Prostate gland (tissue), 2 donors: ENCODE measurements at regions not wholly inside any gene's neighbourhood (a gene's known extent, or its start where the extent isn't known, plus 50 kb on each side); places are given as distances from the start of the nearest gene placed in this dataset.

ENCODE experiments used
- DNase-seq: peaks from one replicate; pipeline ENCODE4 v3.0.0-alpha.2; 2019; ENCODE audit warnings: low spot score
- H3K27ac ChIP-seq, 2 donors: fragments of 200-600 bp; sonication (generic); 2 replicates each; pipeline ENCODE4 v1.5.1; 2017 to 2019
- H3K27me3 ChIP-seq: fragments of 200-600 bp; sonication (generic); replicated peaks from 2 replicates; pipeline ENCODE4 v1.5.1; 2019; ENCODE audit not compliant: insufficient read depth
- H3K36me3 ChIP-seq, 2 donors: fragments of 200-600 bp; sonication (generic); 1 replicate in 1 of 2; 2 replicates in 1 of 2; pipeline versions ENCODE4 v1.5.1 to v1.8.1; 2017 to 2019
- H3K4me1 ChIP-seq: fragments of 200-600 bp; sonication (generic); replicated peaks from 2 replicates; pipeline ENCODE4 v1.5.1; 2019
- H3K4me3 ChIP-seq, 2 donors: fragments of 200-600 bp; sonication (generic); 2 replicates each; pipeline ENCODE4 v1.5.1; 2017 to 2019
- H3K9me3 ChIP-seq: fragments of 200-600 bp; sonication (generic); 2 replicates; pipeline ENCODE4 v1.5.1; 2017
- POLR2A ChIP-seq: fragments of 450-650 bp; IDR thresholded peaks from one replicate; pipeline ENCODE4 v1.6.1; 2016; ENCODE audit warnings: antibody characterized with exemption, mild to moderate bottlenecking
- POLR2AphosphoS5 ChIP-seq: sonication (generic); formaldehyde crosslinking; IDR thresholded peaks from one replicate; pipeline ENCODE4 v1.6.1; 2017; ENCODE audit warnings: antibody characterized with exemption
- WGBS: methylation state at CpG from one replicate; pipeline ENCODE4 v1.1.5; 2018; 5-methylcytosine and 5-hydroxymethylcytosine counted together
- intact Hi-C: fragments of 100-400 bp; cut with DNase I; formaldehyde crosslinking; loops from one replicate; pipeline ENCODE4 v1.14.2; 2022
- TF ChIP-seq, protein P1 (sequence below), 4 experiments: fragments of 200-600 bp in 2 of 4; fragments of 450-650 bp in 2 of 4; sonication (generic) in 2 of 4; IDR thresholded peaks; 1 replicate in 3 of 4; 2 replicates in 1 of 4; pipeline ENCODE4 v1.5.1; 2016 to 2019; ENCODE audit warnings: antibody characterized with exemption in 4 of 4, mild to moderate bottlenecking in 2 of 4, moderate library complexity in 2 of 4

DNA sequence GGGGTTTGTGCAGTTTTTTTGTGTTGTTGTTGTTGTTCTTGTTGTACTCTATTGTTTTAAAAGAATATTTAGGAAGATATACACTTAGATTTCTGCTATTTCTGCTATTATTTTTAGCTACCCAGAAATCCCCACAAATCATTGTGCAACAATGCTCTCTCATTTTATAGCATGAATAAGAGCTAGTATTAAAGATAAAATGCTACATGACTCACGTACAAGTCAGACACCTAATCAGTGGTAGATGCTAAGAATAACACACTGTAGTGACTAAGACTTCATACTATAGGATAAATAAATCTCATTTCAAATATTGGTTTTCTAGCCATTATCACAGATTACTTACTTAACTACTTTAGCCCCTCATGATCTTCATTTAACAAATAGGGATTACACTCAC is 920.5 kb downstream of the KCNMA1 start:
- no peak for TF ChIP-seq POLR2AphosphoS5
- TF ChIP-seq, protein P1, sequence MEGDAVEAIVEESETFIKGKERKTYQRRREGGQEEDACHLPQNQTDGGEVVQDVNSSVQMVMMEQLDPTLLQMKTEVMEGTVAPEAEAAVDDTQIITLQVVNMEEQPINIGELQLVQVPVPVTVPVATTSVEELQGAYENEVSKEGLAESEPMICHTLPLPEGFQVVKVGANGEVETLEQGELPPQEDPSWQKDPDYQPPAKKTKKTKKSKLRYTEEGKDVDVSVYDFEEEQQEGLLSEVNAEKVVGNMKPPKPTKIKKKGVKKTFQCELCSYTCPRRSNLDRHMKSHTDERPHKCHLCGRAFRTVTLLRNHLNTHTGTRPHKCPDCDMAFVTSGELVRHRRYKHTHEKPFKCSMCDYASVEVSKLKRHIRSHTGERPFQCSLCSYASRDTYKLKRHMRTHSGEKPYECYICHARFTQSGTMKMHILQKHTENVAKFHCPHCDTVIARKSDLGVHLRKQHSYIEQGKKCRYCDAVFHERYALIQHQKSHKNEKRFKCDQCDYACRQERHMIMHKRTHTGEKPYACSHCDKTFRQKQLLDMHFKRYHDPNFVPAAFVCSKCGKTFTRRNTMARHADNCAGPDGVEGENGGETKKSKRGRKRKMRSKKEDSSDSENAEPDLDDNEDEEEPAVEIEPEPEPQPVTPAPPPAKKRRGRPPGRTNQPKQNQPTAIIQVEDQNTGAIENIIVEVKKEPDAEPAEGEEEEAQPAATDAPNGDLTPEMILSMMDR (IDR thresholded peaks at IDR 0.05): no peak
- TF ChIP-seq POLR2A: no peak
- H3K27ac ChIP-seq: no peak overlapping the region
- no peak for DNase-seq
- H3K9me3 ChIP-seq: no peaks in the 10 kb centered on the region
- H3K36me3 ChIP-seq: no peaks in the 10 kb centered on the region
- no peaks in the 10 kb centered on the region for H3K4me1 ChIP-seq
- H3K27me3 ChIP-seq: no peaks in the 10 kb centered on the region
- H3K4me3 ChIP-seq: no peak overlapping the region
- 49% methylated on average over 1 of the region's 1 CpG for WGBS
- intact Hi-C loops: no loop called here

DNA sequence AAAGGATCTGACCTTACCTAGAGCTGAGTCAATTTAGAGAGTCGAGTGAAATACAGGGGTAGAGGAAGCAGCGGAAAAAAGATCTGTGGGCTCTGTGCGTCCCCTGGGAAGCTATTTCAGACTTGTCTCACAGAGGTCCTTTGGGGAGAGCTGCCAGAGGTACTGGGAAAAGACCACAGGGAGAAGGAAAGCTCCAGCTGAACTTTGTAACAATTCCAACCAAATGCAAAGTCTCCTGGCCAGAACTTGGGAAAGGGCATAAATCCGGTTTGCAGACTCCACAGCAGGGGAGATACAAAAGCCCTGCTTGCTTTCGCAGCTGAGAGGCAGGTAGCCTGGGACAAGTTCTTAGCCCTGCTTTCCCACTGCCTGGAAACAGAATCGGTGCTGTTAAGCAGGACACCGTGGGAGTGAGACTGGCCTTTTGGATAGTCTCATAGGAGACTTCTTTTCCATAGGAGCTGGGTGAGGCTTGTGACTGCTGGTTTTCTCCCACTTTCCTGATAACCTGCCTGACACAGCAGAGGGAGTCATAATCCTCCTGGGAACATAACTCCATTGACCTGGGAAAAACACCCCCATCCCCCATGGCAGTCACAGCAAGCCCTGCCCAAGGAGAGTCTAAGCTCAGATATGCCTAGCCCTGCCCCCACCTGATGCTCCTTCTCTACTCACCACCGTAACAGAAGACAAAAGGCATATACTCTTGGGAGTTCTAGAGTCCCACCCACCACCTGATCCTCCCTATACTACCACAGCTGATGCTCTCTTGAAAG is 926.2 kb downstream of the KCNMA1 start:
- H3K4me1 ChIP-seq: no peaks in the 10 kb centered on the region
- no peak overlapping the region for H3K27ac ChIP-seq
- TF ChIP-seq, protein P1 (IDR thresholded peaks at IDR 0.05): no peak
- TF ChIP-seq POLR2AphosphoS5: no peak
- TF ChIP-seq POLR2A: no peak
- no peak overlapping the region for H3K4me3 ChIP-seq
- intact Hi-C loops: no loop called here
- DNase-seq: no peak
- no peaks in the 10 kb centered on the region for H3K9me3 ChIP-seq
- WGBS: 66% methylated on average over 8 of the region's 8 CpGs
- no peaks in the 10 kb centered on the region for H3K36me3 ChIP-seq
- no peaks in the 10 kb centered on the region for H3K27me3 ChIP-seq

DNA sequence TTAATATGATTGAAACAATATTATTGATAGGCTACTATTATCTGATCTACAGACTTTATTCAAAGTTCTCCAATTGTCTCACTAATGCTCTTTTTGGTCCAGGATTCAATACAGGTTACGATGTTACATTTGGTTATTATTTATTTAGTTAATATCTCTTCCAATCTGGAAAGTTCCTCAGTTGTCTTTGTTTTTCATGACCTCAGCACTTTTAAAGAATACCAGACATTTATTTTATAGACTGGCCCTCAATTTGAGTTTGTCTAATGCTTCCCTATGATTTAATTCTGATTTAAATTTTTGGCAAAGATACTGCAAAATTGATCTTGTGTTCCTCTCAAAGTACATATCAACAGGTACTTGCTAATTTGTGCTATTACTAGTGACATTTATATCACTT is 937.4 kb downstream of the KCNMA1 start:
- intact Hi-C loops: no loop called here
- Histone ChIP-seq H3K4me1 (no peaks in the 10 kb centered on the region), H3K27me3 (no peaks in the 10 kb centered on the region), H3K4me3 (no peak overlapping the region), H3K27ac (no peak overlapping the region), H3K36me3 (no peaks in the 10 kb centered on the region), H3K9me3 (no peaks in the 10 kb centered on the region)
- 91% methylated on average over 1 of the region's 1 CpG for WGBS
- no peak for DNase-seq
- TF ChIP-seq, protein P1 (IDR thresholded peaks at IDR 0.05): no peak
- no peak for TF ChIP-seq POLR2A
- TF ChIP-seq POLR2AphosphoS5: no peak

DNA sequence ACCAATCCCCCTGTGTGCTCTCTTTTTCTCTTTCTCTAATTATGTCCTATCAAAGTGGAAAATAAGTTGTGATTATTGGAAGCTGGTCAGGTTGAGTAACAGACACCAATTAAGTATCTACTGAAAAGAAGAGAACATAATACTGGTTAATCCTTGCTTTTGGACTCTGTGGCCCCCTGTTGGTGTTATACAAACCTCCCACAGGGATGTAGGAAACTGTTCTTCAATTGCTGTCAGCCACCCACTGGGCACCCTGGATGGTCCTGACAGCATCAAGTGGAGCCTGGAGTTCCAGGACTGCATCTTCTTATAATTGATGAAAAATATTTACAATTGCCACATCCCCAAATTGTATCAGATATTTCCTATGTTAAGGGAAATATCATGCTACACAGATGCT is 939.7 kb downstream of the KCNMA1 start:
- Histone ChIP-seq H3K4me3 (no peak overlapping the region), H3K27ac (no peak overlapping the region), H3K27me3 (no peaks in the 10 kb centered on the region), H3K9me3 (no peaks in the 10 kb centered on the region), H3K36me3 (no peaks in the 10 kb centered on the region), H3K4me1 (no peaks in the 10 kb centered on the region)
- DNase-seq: no peak
- TF ChIP-seq POLR2A (no peak), POLR2AphosphoS5 (no peak)
- TF ChIP-seq, protein P1 (IDR thresholded peaks at IDR 0.05): no peak
- intact Hi-C loops: no loop called here

DNA sequence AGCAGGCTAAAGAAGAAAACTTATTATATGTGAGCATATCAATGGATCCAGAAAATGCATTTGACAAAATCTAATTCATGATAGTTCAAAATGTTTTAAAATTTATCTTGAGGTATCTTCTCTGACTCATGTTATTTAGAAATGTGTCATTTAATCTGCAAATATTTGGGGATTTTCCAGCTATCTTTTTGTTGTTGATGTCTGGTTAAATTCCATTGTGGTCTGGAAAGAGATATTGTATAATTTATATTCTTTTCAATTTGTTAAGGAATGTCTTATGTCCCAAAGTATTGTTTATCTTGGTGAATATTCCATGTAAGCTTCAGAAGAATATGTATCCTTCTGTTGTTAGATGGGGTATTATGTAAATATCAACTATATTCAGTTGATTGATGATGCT is 942.5 kb downstream of the KCNMA1 start:
- Histone ChIP-seq H3K4me1 (no peaks in the 10 kb centered on the region), H3K27ac (no peak overlapping the region), H3K9me3 (no peaks in the 10 kb centered on the region), H3K36me3 (no peaks in the 10 kb centered on the region), H3K4me3 (no peak overlapping the region), H3K27me3 (no peaks in the 10 kb centered on the region)
- no peak for DNase-seq
- no peak for TF ChIP-seq POLR2AphosphoS5
- TF ChIP-seq, protein P1 (IDR thresholded peaks at IDR 0.05): no peak
- no peak for TF ChIP-seq POLR2A
- intact Hi-C loops: no loop called here
